Erythroblast (primary cell): ENCODE measurements at regions not wholly inside any gene's neighbourhood (a gene's known extent, or its start where the extent isn't known, plus 50 kb on each side); places are given as distances from the start of the nearest gene placed in this dataset.

Experiments used
- DNase-seq, 2 experiments: peaks; one replicate each; lab custom pipeline; 2025; lab: John Stamatoyannopoulos, UW
- GATA1 ChIP-seq: IDR thresholded peaks from 2 replicates; pipeline ENCODE4 v1.6.1; 2011; ENCODE audit warnings: low read depth, mild to moderate bottlenecking, control low read depth, low read length, moderate library complexity
- POLR2A ChIP-seq: IDR thresholded peaks from 2 replicates; pipeline ENCODE4 v1.6.1; 2011; ENCODE audit warnings: mild to moderate bottlenecking, low read length

DNA sequence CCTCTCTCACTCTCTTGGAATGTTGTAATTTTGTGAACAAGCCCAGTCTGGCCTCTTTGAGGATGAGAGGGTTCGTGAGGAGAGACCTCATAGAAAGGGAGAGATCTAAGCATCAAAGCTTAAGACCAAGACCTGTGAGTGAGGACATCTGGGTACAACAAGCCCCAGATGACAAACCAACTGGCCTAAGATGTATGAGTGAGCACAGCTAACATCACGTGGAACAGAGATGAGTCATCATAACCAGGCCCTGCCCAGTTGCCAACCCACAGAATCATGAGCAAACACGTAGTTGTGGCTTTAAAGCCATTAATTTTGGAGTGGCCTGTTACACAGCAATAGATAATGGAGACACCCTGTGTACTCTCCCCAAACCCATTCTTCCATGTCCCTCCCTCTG lies 439.1 kb upstream of the KIF2A start:
- TF ChIP-seq POLR2A (no peak), GATA1 (no peak)
- peak; percentile 28 to 68 for DNase-seq

GRCh38 chr5:61869333-61869732 lies 436.7 kb upstream of the KIF2A start:
- no peak for DNase-seq
- TF ChIP-seq POLR2A (no peak), GATA1 (no peak)

GRCh38 chr5:61878471-61878870 lies 427.5 kb upstream of the KIF2A start:
- no peak for TF ChIP-seq POLR2A
- no peak for TF ChIP-seq GATA1
- no peak for DNase-seq

- TF ChIP-seq GATA1 (no peak), POLR2A (no peak)
- no peak for DNase-seq
Measured at GRCh38 chr5:61881821-61882487, 424.1 kb upstream of the KIF2A start.

DNA sequence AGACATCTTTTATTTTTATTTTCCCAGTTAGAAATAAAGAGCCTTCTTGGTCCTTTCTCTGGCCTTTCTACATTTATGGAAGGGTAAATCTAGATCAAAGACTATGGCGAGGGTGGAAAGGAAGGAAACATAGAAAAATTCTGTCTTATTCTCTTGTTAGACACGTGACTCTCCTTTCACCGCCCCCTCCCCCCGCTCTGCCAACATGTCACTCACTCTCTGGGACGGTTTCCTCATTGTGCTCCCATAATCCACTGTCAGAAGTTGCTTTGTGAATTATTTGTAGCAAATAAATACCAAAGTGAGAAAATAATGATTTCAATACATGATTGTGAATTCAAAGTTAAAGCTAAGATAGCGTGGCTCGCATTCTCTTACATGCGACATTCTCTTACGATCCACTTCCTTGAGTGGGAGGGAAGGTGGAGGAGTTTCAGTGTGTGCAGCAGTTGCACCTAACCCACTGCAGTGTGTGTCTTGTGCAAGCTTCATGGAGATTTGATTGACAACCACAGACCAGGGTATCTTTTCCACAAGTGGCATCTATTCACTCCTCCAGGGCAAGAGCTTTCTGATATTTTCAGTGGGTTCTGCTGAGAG lies 423.0 kb upstream of the KIF2A start:
- TF ChIP-seq POLR2A (no peak), GATA1 (no peak)
- DNase-seq, result no peak

DNA sequence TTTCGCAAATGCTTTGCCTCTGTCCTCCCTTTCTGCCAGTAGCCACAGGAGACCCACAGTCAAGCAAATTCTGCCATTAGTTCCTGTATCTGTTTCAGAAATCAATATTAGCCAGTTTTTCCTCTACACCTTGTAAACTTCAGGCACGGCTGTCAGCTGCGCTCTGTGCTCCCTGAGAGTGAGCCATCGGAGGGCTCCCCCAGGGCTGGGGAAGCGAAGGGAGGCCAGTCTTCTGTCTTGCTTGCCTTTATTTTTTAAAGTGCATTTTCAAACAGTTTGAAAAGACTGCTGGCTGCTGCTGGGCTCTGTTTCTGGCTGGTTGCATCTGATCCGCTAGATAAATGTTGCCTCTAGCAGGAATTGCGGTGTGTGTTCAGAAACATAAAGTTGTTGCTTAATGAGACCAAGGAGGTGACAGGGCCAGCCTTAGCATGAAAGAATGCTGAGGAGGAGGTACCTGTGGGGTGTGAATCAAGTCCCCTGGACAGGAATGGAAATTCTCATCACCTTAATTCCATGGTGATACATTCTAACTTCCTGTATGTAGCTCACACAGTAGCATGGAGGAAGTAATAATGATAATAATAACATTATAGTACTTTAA lies 421.7 kb upstream of the KIF2A start:
- TF ChIP-seq POLR2A (no peak), GATA1 (no peak)
- DNase-seq, result no peak

GRCh38 chr5:61886214-61886613 lies 419.8 kb upstream of the KIF2A start:
- no peak for DNase-seq
- TF ChIP-seq POLR2A (no peak), GATA1 (no peak)

GRCh38 chr5:61887271-61887670 lies 418.7 kb upstream of the KIF2A start:
- no peak for TF ChIP-seq GATA1
- no peak for TF ChIP-seq POLR2A
- no peak for DNase-seq

- TF ChIP-seq POLR2A (no peak), GATA1 (no peak)
Measured at GRCh38 chr5:61894046-61894445, 412.0 kb upstream of the KIF2A start.

GRCh38 chr5:61896811-61897210 lies 409.2 kb upstream of the KIF2A start:
- no peak for DNase-seq
- no peak for TF ChIP-seq GATA1

More at GRCh38 chr5:61894046-61894445, 412.0 kb upstream of the KIF2A start:
- DNase-seq, result no peak

- no peak for DNase-seq
- no peak for TF ChIP-seq GATA1
- no peak for TF ChIP-seq POLR2A
Measured at GRCh38 chr5:61897251-61897650, 408.8 kb upstream of the KIF2A start.

DNA sequence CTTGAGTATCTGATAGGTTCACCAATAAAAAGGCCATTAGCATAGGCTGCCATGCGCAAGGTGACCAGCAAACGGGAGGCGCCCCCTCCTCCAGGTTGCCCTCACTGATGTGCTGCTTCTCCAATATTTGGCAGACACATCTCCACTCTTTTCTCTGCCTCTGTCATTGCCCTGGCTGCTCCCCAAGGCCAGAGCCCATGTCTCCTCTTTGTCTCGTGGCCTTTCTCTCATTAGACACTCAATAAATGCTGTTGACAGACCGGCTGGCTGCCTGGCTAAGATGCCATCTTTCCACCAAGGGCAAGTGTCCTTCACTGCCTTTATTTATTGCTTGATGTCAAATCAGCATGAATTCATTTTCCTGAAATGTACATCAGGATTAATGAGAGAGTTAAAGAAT lies 404.0 kb upstream of the KIF2A start:
- DNase-seq, result no peak
- TF ChIP-seq GATA1 (no peak), POLR2A (no peak)

DNA sequence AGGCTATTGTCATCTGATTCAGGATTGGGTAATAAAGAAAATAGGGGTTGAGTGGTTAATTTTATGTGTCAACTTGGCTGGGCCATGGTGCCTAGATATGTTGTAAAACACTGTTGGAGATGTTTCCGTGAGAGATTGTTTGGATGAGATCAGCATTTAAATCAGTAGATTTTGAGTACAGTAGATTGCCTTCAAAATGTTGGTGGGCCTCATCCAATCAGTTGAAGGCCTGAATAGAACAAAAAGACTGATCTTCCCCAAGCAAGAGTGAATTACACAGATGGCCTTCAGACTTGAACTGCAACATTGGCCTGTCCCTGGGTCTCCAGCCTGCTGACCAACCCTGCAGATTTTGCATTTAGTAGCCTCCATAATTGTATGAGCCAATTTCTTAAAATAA lies 401.3 kb upstream of the KIF2A start:
- TF ChIP-seq GATA1 (no peak), POLR2A (no peak)
- no peak for DNase-seq

DNA sequence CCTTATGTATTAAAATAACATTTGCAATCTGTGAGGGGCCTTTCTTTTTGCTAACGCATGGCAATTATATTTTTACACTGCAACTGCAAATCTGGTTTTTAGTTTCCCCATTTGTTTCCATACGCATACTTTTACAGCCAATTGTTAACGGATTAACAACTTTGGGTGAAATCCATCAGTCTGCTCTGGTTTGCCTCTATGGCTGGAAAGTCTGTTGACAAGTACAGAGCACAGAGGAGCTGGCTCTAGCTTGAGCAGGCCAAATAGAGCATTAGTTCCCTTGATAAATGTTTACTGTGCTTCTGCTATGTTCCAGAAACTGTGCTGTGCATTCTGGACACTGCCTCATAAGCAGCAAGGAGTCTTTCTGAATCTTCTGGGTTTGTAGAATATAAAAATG lies 400.4 kb upstream of the KIF2A start:
- no peak for TF ChIP-seq POLR2A
- no peak for TF ChIP-seq GATA1
- DNase-seq, result no peak

- TF ChIP-seq POLR2A, result no peak
- no peak for DNase-seq
Measured at GRCh38 chr5:61906820-61907219, 399.2 kb upstream of the KIF2A start.

- DNase-seq, result no peak
- TF ChIP-seq POLR2A, result no peak
- no peak for TF ChIP-seq GATA1
Measured at GRCh38 chr5:61907995-61908394, 398.0 kb upstream of the KIF2A start.
